ENCODE measurements at regions not wholly inside any gene's neighbourhood (a gene's known extent, or its start where the extent isn't known, plus 50 kb on each side); places are given as distances from the start of the nearest gene placed in this dataset.

DNA sequence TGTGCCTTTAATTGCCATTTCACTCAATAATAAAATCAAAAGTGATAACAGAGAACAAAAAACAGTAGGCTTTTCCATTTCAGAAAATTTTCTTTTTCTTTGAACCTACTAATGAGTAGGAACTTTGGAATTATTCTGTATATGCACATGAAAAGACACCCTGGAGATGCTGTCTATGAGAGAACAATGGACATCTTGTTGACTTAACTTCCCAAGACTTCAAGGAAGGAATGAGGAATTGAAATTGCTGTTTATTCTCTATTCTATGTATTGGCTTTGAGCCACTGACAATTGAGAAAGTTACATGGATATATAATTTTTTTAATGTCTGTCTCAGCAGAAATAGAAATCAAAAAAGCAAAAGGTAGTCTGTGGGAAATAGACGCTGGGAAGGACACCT, 98.6 kb upstream of the PCSK2 start:
- no TSS peak for BruUV-seq (replicated peaks)
- Histone ChIP-seq H3K27me3 (replicated peaks; ENCODE audit: insufficient read depth, low read depth, low read length, poor library complexity) (no peaks in the 10 kb centered on the region), H3K9me3 (ENCODE audit: low read depth, low read length, poor library complexity, severe bottlenecking) (no peaks in the 10 kb centered on the region), H3K4me1 (ENCODE audit: insufficient read depth, low read length, poor library complexity, severe bottlenecking) (no peaks in the 10 kb centered on the region), H3K36me3 (ENCODE audit: insufficient read depth, low read length, poor library complexity, severe bottlenecking) (no peaks in the 10 kb centered on the region), H3K4me3 (ENCODE audit: low read depth, low read length, poor library complexity, severe bottlenecking) (no peak overlapping the region), H3K27ac (ENCODE audit: low read depth, low read length, poor library complexity, severe bottlenecking) (no peak overlapping the region)
- ChIA-PET CTCF (no interaction called here), POLR2A (ENCODE audit: low non-redundant PET) (no interaction called here)
- intact Hi-C loops (cut with micrococcal nuclease; ENCODE audit: unreplicated experiment): no loop called here
- DNase-seq (ENCODE audit: low spot score): no peak
- TF ChIP-seq, protein P1, sequence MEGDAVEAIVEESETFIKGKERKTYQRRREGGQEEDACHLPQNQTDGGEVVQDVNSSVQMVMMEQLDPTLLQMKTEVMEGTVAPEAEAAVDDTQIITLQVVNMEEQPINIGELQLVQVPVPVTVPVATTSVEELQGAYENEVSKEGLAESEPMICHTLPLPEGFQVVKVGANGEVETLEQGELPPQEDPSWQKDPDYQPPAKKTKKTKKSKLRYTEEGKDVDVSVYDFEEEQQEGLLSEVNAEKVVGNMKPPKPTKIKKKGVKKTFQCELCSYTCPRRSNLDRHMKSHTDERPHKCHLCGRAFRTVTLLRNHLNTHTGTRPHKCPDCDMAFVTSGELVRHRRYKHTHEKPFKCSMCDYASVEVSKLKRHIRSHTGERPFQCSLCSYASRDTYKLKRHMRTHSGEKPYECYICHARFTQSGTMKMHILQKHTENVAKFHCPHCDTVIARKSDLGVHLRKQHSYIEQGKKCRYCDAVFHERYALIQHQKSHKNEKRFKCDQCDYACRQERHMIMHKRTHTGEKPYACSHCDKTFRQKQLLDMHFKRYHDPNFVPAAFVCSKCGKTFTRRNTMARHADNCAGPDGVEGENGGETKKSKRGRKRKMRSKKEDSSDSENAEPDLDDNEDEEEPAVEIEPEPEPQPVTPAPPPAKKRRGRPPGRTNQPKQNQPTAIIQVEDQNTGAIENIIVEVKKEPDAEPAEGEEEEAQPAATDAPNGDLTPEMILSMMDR (conservative IDR thresholded peaks at IDR 0.05; ENCODE audit: low read depth, low read length): no peak
- no peak for TF ChIP-seq EZH2 (IDR thresholded peaks at IDR 0.05; ENCODE audit: borderline replicate concordance, low read depth, low read length, poor library complexity, severe bottlenecking)

DNA sequence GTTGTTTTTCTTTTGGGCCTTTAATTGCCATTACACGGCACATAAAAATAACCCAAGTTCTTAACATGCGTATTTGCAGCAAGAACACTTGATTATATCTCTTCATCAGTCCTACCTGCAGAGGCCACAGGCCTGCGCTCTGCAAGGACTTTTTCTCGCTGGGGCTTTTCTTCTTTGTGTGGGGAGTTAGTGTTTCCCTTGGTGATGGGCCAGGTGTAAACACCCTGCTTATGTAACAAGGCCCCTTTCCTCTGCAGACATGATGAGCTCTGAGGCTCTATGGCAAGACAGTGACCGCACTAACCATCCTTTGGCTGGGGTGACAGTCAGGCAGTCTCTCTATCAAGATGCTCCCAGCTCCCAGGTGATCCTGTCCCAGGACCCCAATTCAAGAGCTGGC, 97.8 kb upstream of the PCSK2 start:
- no TSS peak for BruUV-seq (replicated peaks)
- Histone ChIP-seq H3K4me1 (ENCODE audit: insufficient read depth, low read length, poor library complexity, severe bottlenecking) (no peaks in the 10 kb centered on the region), H3K4me3 (ENCODE audit: low read depth, low read length, poor library complexity, severe bottlenecking) (no peak overlapping the region), H3K27ac (ENCODE audit: low read depth, low read length, poor library complexity, severe bottlenecking) (no peak overlapping the region), H3K27me3 (replicated peaks; ENCODE audit: insufficient read depth, low read depth, low read length, poor library complexity) (no peaks in the 10 kb centered on the region), H3K36me3 (ENCODE audit: insufficient read depth, low read length, poor library complexity, severe bottlenecking) (no peaks in the 10 kb centered on the region), H3K9me3 (ENCODE audit: low read depth, low read length, poor library complexity, severe bottlenecking) (no peaks in the 10 kb centered on the region)
- intact Hi-C loops (cut with micrococcal nuclease; ENCODE audit: unreplicated experiment): no loop called here
- TF ChIP-seq, protein P1 (conservative IDR thresholded peaks at IDR 0.05; ENCODE audit: low read depth, low read length): no peak
- TF ChIP-seq EZH2 (IDR thresholded peaks at IDR 0.05; ENCODE audit: borderline replicate concordance, low read depth, low read length, poor library complexity, severe bottlenecking): no peak
- ChIA-PET CTCF (no interaction called here), POLR2A (ENCODE audit: low non-redundant PET) (no interaction called here)
- DNase-seq (ENCODE audit: low spot score): no peak

DNA sequence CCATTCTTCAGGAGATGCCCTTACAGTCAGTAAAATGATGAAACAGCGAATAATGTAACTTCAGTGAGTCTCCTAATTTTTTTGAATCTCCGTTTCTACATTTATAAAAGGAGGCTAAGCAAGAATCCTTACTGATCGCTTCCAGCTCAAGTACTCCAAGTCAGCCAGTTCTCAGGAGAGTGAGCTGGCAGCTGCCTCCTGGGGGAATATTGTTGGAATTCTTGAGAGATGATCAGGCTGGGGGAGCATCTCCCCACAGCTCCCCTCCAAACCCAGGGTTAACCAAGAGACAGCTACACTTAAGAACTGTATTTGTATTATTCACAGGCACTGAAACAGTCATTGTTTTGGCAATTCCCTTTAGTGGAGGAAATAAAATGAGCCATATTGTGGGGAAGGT, 89.1 kb upstream of the PCSK2 start:
- TF ChIP-seq, protein P1 (conservative IDR thresholded peaks at IDR 0.05; ENCODE audit: low read depth, low read length): no peak
- no peak for TF ChIP-seq EZH2 (IDR thresholded peaks at IDR 0.05; ENCODE audit: borderline replicate concordance, low read depth, low read length, poor library complexity, severe bottlenecking)

More for the DNA sequence above, 89.1 kb upstream of the PCSK2 start:
- DNase-seq (ENCODE audit: low spot score): no peak
- Histone ChIP-seq H3K4me1 (ENCODE audit: insufficient read depth, low read length, poor library complexity, severe bottlenecking) (no peaks in the 10 kb centered on the region), H3K9me3 (ENCODE audit: low read depth, low read length, poor library complexity, severe bottlenecking) (no peaks in the 10 kb centered on the region), H3K27ac (ENCODE audit: low read depth, low read length, poor library complexity, severe bottlenecking) (no peak overlapping the region), H3K27me3 (replicated peaks; ENCODE audit: insufficient read depth, low read depth, low read length, poor library complexity) (no peaks in the 10 kb centered on the region), H3K4me3 (ENCODE audit: low read depth, low read length, poor library complexity, severe bottlenecking) (no peak overlapping the region), H3K36me3 (ENCODE audit: insufficient read depth, low read length, poor library complexity, severe bottlenecking) (no peaks in the 10 kb centered on the region)
- no TSS peak for BruUV-seq (replicated peaks)
- CTCF ChIA-PET: no interaction called here
- POLR2A ChIA-PET (ENCODE audit: low non-redundant PET): no interaction called here
- intact Hi-C loops (cut with micrococcal nuclease; ENCODE audit: unreplicated experiment): no loop called here
